ENCODE measurements at regions not wholly inside any gene's neighbourhood (a gene's known extent, or its start where the extent isn't known, plus 50 kb on each side); places are given as distances from the start of the nearest gene placed in this dataset.

GRCh38 chr20:55544638-55545037, 460.7 kb downstream of the CBLN4 start:
- no peaks in the 10 kb centered on the region for H3K4me1 ChIP-seq (ENCODE audit: insufficient read depth)
- H3K27ac ChIP-seq: no peak overlapping the region
- TF ChIP-seq EZH2phosphoT487 (IDR thresholded peaks at IDR 0.05; ENCODE audit: low read depth, severe bottlenecking, unreplicated experiment): no peak
- H2AFZ ChIP-seq: no peak overlapping the region
- no peak for DNase-seq (ENCODE audit: low spot score)
- H3K79me2 ChIP-seq: no peaks in the 10 kb centered on the region
- H3K9me2 ChIP-seq (replicated peaks; ENCODE audit: insufficient read depth): no peaks in the 10 kb centered on the region
- no peaks in the 10 kb centered on the region for H4K20me1 ChIP-seq (ENCODE audit: insufficient read depth, poor library complexity, severe bottlenecking)
- no peaks in the 10 kb centered on the region for H3K36me3 ChIP-seq (replicated peaks; ENCODE audit: insufficient read depth, low read depth)
- no peak overlapping the region for H3K4me3 ChIP-seq
- no peaks in the 10 kb centered on the region for H3K27me3 ChIP-seq
- no peaks in the 10 kb centered on the region for H3K9me3 ChIP-seq (ENCODE audit: low read depth)
- H3K4me2 ChIP-seq: no peak overlapping the region
- 72% methylated on average over 4 of the region's 4 CpGs for WGBS (ENCODE audit: low lambda C conversion rate, missing lambda C conversion rate)

- Histone ChIP-seq H3K27me3 (no peaks in the 10 kb centered on the region), H3K9me2 (replicated peaks; ENCODE audit: insufficient read depth) (no peaks in the 10 kb centered on the region), H3K4me1 (ENCODE audit: insufficient read depth) (no peaks in the 10 kb centered on the region), H3K36me3 (replicated peaks; ENCODE audit: insufficient read depth, low read depth) (no peaks in the 10 kb centered on the region), H4K20me1 (ENCODE audit: insufficient read depth, poor library complexity, severe bottlenecking) (no peaks in the 10 kb centered on the region), H3K9me3 (ENCODE audit: low read depth) (no peaks in the 10 kb centered on the region), H3K4me3 (no peak overlapping the region), H3K4me2 (no peak overlapping the region), H3K27ac (no peak overlapping the region), H2AFZ (no peak overlapping the region), H3K79me2 (no peaks in the 10 kb centered on the region)
- 80% methylated on average over 3 of the region's 3 CpGs for WGBS (ENCODE audit: low lambda C conversion rate, missing lambda C conversion rate)
- no peak for DNase-seq (ENCODE audit: low spot score)
- TF ChIP-seq EZH2phosphoT487 (IDR thresholded peaks at IDR 0.05; ENCODE audit: low read depth, severe bottlenecking, unreplicated experiment): no peak
- TF ChIP-seq CTCF (IDR thresholded peaks at IDR 0.05; ENCODE audit: poor library complexity): no peak
- TF ChIP-seq EZH2 (IDR thresholded peaks at IDR 0.05; ENCODE audit: borderline replicate concordance): no peak
Observed at GRCh38 chr20:55540486-55540885, 464.8 kb downstream of the CBLN4 start.

- H3K9me2 ChIP-seq (replicated peaks; ENCODE audit: insufficient read depth): no peaks in the 10 kb centered on the region
- H3K79me2 ChIP-seq: no peaks in the 10 kb centered on the region
- no peaks in the 10 kb centered on the region for H3K27me3 ChIP-seq
- H2AFZ ChIP-seq: no peak overlapping the region
- no peaks in the 10 kb centered on the region for H3K4me1 ChIP-seq (ENCODE audit: insufficient read depth)
- H4K20me1 ChIP-seq (ENCODE audit: insufficient read depth, poor library complexity, severe bottlenecking): no peaks in the 10 kb centered on the region
- DNase-seq (ENCODE audit: low spot score): no peak
- H3K4me3 ChIP-seq: no peak overlapping the region
- no peaks in the 10 kb centered on the region for H3K9me3 ChIP-seq (ENCODE audit: low read depth)
- 96% methylated on average over 1 of the region's 1 CpG for WGBS (ENCODE audit: low lambda C conversion rate, missing lambda C conversion rate)
- H3K27ac ChIP-seq: no peak overlapping the region
- H3K4me2 ChIP-seq: no peak overlapping the region
- TF ChIP-seq EZH2phosphoT487 (IDR thresholded peaks at IDR 0.05; ENCODE audit: low read depth, severe bottlenecking, unreplicated experiment): no peak
- no peak for TF ChIP-seq CTCF (IDR thresholded peaks at IDR 0.05; ENCODE audit: poor library complexity)
- no peak for TF ChIP-seq EZH2 (IDR thresholded peaks at IDR 0.05; ENCODE audit: borderline replicate concordance)
- no peaks in the 10 kb centered on the region for H3K36me3 ChIP-seq (replicated peaks; ENCODE audit: insufficient read depth, low read depth)
Observed at GRCh38 chr20:55540013-55540412, 465.3 kb downstream of the CBLN4 start.

GRCh38 chr20:55538261-55538908, 466.9 kb downstream of the CBLN4 start:
- WGBS (ENCODE audit: low lambda C conversion rate, missing lambda C conversion rate): 100% methylated on average over 1 of the region's 1 CpG
- no peak for DNase-seq (ENCODE audit: low spot score)
- H3K4me1 ChIP-seq (ENCODE audit: insufficient read depth): no peaks in the 10 kb centered on the region
- no peaks in the 10 kb centered on the region for H3K9me2 ChIP-seq (replicated peaks; ENCODE audit: insufficient read depth)
- no peaks in the 10 kb centered on the region for H3K36me3 ChIP-seq (replicated peaks; ENCODE audit: insufficient read depth, low read depth)
- no peaks in the 10 kb centered on the region for H4K20me1 ChIP-seq (ENCODE audit: insufficient read depth, poor library complexity, severe bottlenecking)
- H3K4me3 ChIP-seq: no peak overlapping the region
- H3K27me3 ChIP-seq: no peaks in the 10 kb centered on the region
- no peaks in the 10 kb centered on the region for H3K9me3 ChIP-seq (ENCODE audit: low read depth)
- H2AFZ ChIP-seq: no peak overlapping the region
- TF ChIP-seq EZH2 (IDR thresholded peaks at IDR 0.05; ENCODE audit: borderline replicate concordance): no peak
- no peak for TF ChIP-seq EZH2phosphoT487 (IDR thresholded peaks at IDR 0.05; ENCODE audit: low read depth, severe bottlenecking, unreplicated experiment)
- no peak for TF ChIP-seq CTCF (IDR thresholded peaks at IDR 0.05; ENCODE audit: poor library complexity)
- no peak overlapping the region for H3K27ac ChIP-seq
- no peak overlapping the region for H3K4me2 ChIP-seq
- no peaks in the 10 kb centered on the region for H3K79me2 ChIP-seq
